Gastrocnemius medialis (tissue), 4 donors: ENCODE measurements at regions not wholly inside any gene's neighbourhood (a gene's known extent, or its start where the extent isn't known, plus 50 kb on each side); places are given as distances from the start of the nearest gene placed in this dataset.

Source experiments
- ATAC-seq, 2 donors: fragments of 150-250 bp; one replicate each; pipeline ENCODE4 v1.9.1; 2016
- DNase-seq, 2 donors: peaks; one replicate each; pipeline ENCODE4 v3.0.0-alpha.2; 2019
- H3K27ac ChIP-seq, 4 donors: fragments of 200-600 bp; sonication (generic); 1 replicate in 1 of 4; 2 replicates in 3 of 4; pipeline ENCODE4 v1.5.1; 2016 to 2018; ENCODE audit warnings: mild to moderate bottlenecking in 2 of 4, moderate library complexity in 1 of 4
- H3K27me3 ChIP-seq, 3 donors: fragments of 200-600 bp; sonication (generic) in 2 of 3; 1 replicate in 1 of 3; 2 replicates in 2 of 3; pipeline versions ENCODE4 v1.5.1 to v1.6.0; 2016 to 2019; ENCODE audit warnings: mild to moderate bottlenecking in 1 of 3, moderate library complexity in 1 of 3
- H3K36me3 ChIP-seq, 2 donors: fragments of 200-600 bp; sonication (generic) in 1 of 2; one replicate each; pipeline ENCODE4 v1.5.1; 2017 to 2018
- H3K4me1 ChIP-seq, 2 donors: fragments of 200-600 bp; sonication (generic) in 1 of 2; one replicate each; pipeline ENCODE4 v1.5.1; 2016 to 2017; ENCODE audit warnings: mild to moderate bottlenecking in 2 of 2
- H3K4me3 ChIP-seq, 4 donors: fragments of 200-600 bp; sonication (generic) in 3 of 4; 1 replicate in 1 of 4; 2 replicates in 3 of 4; pipeline ENCODE4 v1.5.1; 2016 to 2019; ENCODE audit warnings: mild to moderate bottlenecking in 2 of 4
- H3K9me3 ChIP-seq, 3 donors: fragments of 200-600 bp; sonication (generic) in 2 of 3; 1 replicate in 1 of 3; 2 replicates in 2 of 3; pipeline ENCODE4 v1.5.1; 2016 to 2019
- CTCF ChIP-seq, 5 experiments: fragments of 450-650 bp in 3 of 5; fragments of 200-600 bp in 2 of 5; sonication (generic) in 2 of 5; IDR thresholded peaks in 4 of 5; conservative IDR thresholded peaks in 1 of 5; 1 replicate in 4 of 5; 2 replicates in 1 of 5; pipeline ENCODE4 v1.5.1; 2016 to 2019; ENCODE audit warnings: antibody characterized with exemption in 5 of 5, mild to moderate bottlenecking in 3 of 5, moderate library complexity in 3 of 5
- POLR2A ChIP-seq, 2 donors: fragments of 450-650 bp; IDR thresholded peaks; one replicate each; pipeline ENCODE4 v1.6.1; 2017; ENCODE audit warnings: antibody characterized with exemption in 2 of 2, mild to moderate bottlenecking in 2 of 2, moderate library complexity in 2 of 2
- in situ Hi-C, 4 donors: fragments of 200-750 bp; cut with MboI; loops; one replicate each; pipeline versions ENCODE4 v1.15.0 to v1.8.0; 2017; ENCODE audit warnings: low sequenced_read_pairs in 4 of 4
- intact Hi-C: fragments of 100-400 bp; cut with DNase I; formaldehyde crosslinking; loops from one replicate; pipeline ENCODE4 v1.15.1; 2023; ENCODE audit warnings: low total_unique reads

- no peaks in the 10 kb centered on the region for H3K36me3 ChIP-seq
- H3K9me3 ChIP-seq = no peaks in the 10 kb centered on the region
- no peak overlapping the region for H3K4me3 ChIP-seq
- DNase-seq = no peak
- no peak for ATAC-seq
- H3K27me3 ChIP-seq = peaks cover 3 to 18% (median 11%) of the 10 kb centered on the region in 3 donors
- in situ Hi-C loops = no loop called here
- no peak overlapping the region for H3K27ac ChIP-seq
- H3K4me1 ChIP-seq = no peaks in the 10 kb centered on the region
- TF ChIP-seq POLR2A (IDR thresholded peaks at IDR 0.05) (no peak), CTCF (IDR thresholded peaks at IDR 0.05 in 4 of 5, conservative IDR thresholded peaks at IDR 0.05 in 1 of 5) (no peak)
- intact Hi-C loops = no loop called here
These were observed 186.5 kb downstream of the PHETA1 start for GRCh38 chr12:111182382-111182781.

GRCh38 chr12:111181143-111181726, 187.7 kb downstream of the PHETA1 start:
- no peaks in the 10 kb centered on the region for H3K36me3 ChIP-seq
- H3K9me3 ChIP-seq = no peaks in the 10 kb centered on the region
- in situ Hi-C loops (no loop called here), intact Hi-C loops (no loop called here)
- no peak for ATAC-seq
- H3K4me1 ChIP-seq = no peaks in the 10 kb centered on the region
- peak; percentile 27 to 52 for DNase-seq
- H3K27me3 ChIP-seq = peaks cover 3 to 21% (median 11%) of the 10 kb centered on the region in 3 donors
- TF ChIP-seq POLR2A (IDR thresholded peaks at IDR 0.05) (no peak), CTCF (IDR thresholded peaks at IDR 0.05 in 4 of 5, conservative IDR thresholded peaks at IDR 0.05 in 1 of 5) (no peak)
- no peak overlapping the region for H3K4me3 ChIP-seq
- H3K27ac ChIP-seq = no peak overlapping the region

GRCh38 chr12:111180426-111181142, 188.3 kb downstream of the PHETA1 start:
- no peak for ATAC-seq
- Histone ChIP-seq H3K4me3 (no peak overlapping the region), H3K36me3 (no peaks in the 10 kb centered on the region), H3K4me1 (no peaks in the 10 kb centered on the region), H3K27me3 (peaks cover 3 to 24% (median 11%) of the 10 kb centered on the region in 3 donors), H3K27ac (no peak overlapping the region), H3K9me3 (no peaks in the 10 kb centered on the region)
- in situ Hi-C loops = no loop called here
- no peak for DNase-seq
- intact Hi-C loops = no loop called here
- TF ChIP-seq POLR2A (IDR thresholded peaks at IDR 0.05) (no peak), CTCF (IDR thresholded peaks at IDR 0.05 in 4 of 5, conservative IDR thresholded peaks at IDR 0.05 in 1 of 5) (no peak)

- ATAC-seq (no peak), DNase-seq (no peak)
- no peaks in the 10 kb centered on the region for H3K9me3 ChIP-seq
- no peak overlapping the region for H3K27ac ChIP-seq
- TF ChIP-seq CTCF (IDR thresholded peaks at IDR 0.05 in 4 of 5, conservative IDR thresholded peaks at IDR 0.05 in 1 of 5) = no peak
- TF ChIP-seq POLR2A (IDR thresholded peaks at IDR 0.05) = no peak
- H3K4me3 ChIP-seq = no peak overlapping the region
- intact Hi-C loops (no loop called here), in situ Hi-C loops (no loop called here)
- H3K36me3 ChIP-seq = no peaks in the 10 kb centered on the region
- no peaks in the 10 kb centered on the region for H3K4me1 ChIP-seq
- peaks cover 3 to 24% (median 14%) of the 10 kb centered on the region in 3 donors for H3K27me3 ChIP-seq
These were observed 190.5 kb downstream of the PHETA1 start for GRCh38 chr12:111178181-111179081.
